CD4-positive, alpha-beta T cell treated with Interleukin-15 for 4 hours (primary cell): ENCODE measurements at regions not wholly inside any gene's neighbourhood (a gene's known extent, or its start where the extent isn't known, plus 50 kb on each side); places are given as distances from the start of the nearest gene placed in this dataset.

Experiments
- DNase-seq: peaks from one replicate; pipeline ENCODE4 v3.0.0-alpha.2; 2020; ENCODE audit warnings: low spot score

- DNase-seq: no peak
Observed at GRCh38 chr15:47473106-47473725, 244.1 kb upstream of the SEMA6D start.

GRCh38 chr15:47473832-47474231 is 243.5 kb upstream of the SEMA6D start:
- DNase-seq: no peak

- DNase-seq: no peak
Observed at GRCh38 chr15:47475336-47475735, 242.0 kb upstream of the SEMA6D start.

GRCh38 chr15:47477341-47477740 is 240.0 kb upstream of the SEMA6D start:
- no peak for DNase-seq

- DNase-seq: no peak
Observed at GRCh38 chr15:47484059-47484458, 233.2 kb upstream of the SEMA6D start.

GRCh38 chr15:47484997-47485396 is 232.3 kb upstream of the SEMA6D start:
- DNase-seq: no peak

- DNase-seq: no peak
Observed at GRCh38 chr15:47485419-47485818, 231.9 kb upstream of the SEMA6D start.

- no peak for DNase-seq
Observed at GRCh38 chr15:47486040-47486439, 231.3 kb upstream of the SEMA6D start.

- no peak for DNase-seq
Observed at GRCh38 chr15:47492195-47492594, 225.1 kb upstream of the SEMA6D start.

GRCh38 chr15:47493357-47494247 is 223.7 kb upstream of the SEMA6D start:
- DNase-seq: no peak

GRCh38 chr15:47496343-47497185 is 220.7 kb upstream of the SEMA6D start:
- no peak for DNase-seq

- no peak for DNase-seq
Observed at GRCh38 chr15:47500842-47501241, 216.5 kb upstream of the SEMA6D start.

- DNase-seq: no peak
Observed at GRCh38 chr15:47502041-47502440, 215.3 kb upstream of the SEMA6D start.

- no peak for DNase-seq
Observed at GRCh38 chr15:47503876-47504275, 213.4 kb upstream of the SEMA6D start.

- no peak for DNase-seq
Observed at GRCh38 chr15:47504624-47505256, 212.6 kb upstream of the SEMA6D start.

- DNase-seq: no peak
Observed at GRCh38 chr15:47505712-47506328, 211.5 kb upstream of the SEMA6D start.

GRCh38 chr15:47506329-47507100 is 210.8 kb upstream of the SEMA6D start:
- no peak for DNase-seq

GRCh38 chr15:47507221-47507985 is 209.9 kb upstream of the SEMA6D start:
- no peak for DNase-seq

- DNase-seq: no peak
Observed at GRCh38 chr15:47511261-47511660, 206.0 kb upstream of the SEMA6D start.

GRCh38 chr15:47513471-47513870 is 203.8 kb upstream of the SEMA6D start:
- DNase-seq: no peak
